ENCODE measurements at regions not wholly inside any gene's neighbourhood (a gene's known extent, or its start where the extent isn't known, plus 50 kb on each side); places are given as distances from the start of the nearest gene placed in this dataset.

- TF ChIP-seq RFX5 (IDR thresholded peaks at IDR 0.05; ENCODE audit: low read depth, low read length) (no peak), CTCF (conservative IDR thresholded peaks at IDR 0.05; ENCODE audit: low read depth, low read length) (no peak), CEBPB (IDR thresholded peaks at IDR 0.05; ENCODE audit: low read depth, low read length) (no peak), ELK1 (IDR thresholded peaks at IDR 0.05; ENCODE audit: borderline replicate concordance, low read depth, low read length) (no peak), POLR2A (IDR thresholded peaks at IDR 0.05; ENCODE audit: low read depth, low read length) (no peak), RAD21 (IDR thresholded peaks at IDR 0.05; ENCODE audit: low read length) (no peak), RCOR1 (IDR thresholded peaks at IDR 0.05; ENCODE audit: insufficient replicate concordance, low read length) (no peak), MAZ (IDR thresholded peaks at IDR 0.05; ENCODE audit: borderline replicate concordance, low read depth, low read length) (no peak), MXI1 (IDR thresholded peaks at IDR 0.05; ENCODE audit: borderline replicate concordance, low read depth, low read length) (no peak), CHD1 (IDR thresholded peaks at IDR 0.05; ENCODE audit: low read depth, low read length) (no peak), USF2 (IDR thresholded peaks at IDR 0.05; ENCODE audit: low read depth, low read length) (no peak), BHLHE40 (IDR thresholded peaks at IDR 0.05; ENCODE audit: low read depth, low read length) (no peak), SMC3 (IDR thresholded peaks at IDR 0.05; ENCODE audit: low read depth, low read length) (no peak), NFE2L2 (IDR thresholded peaks at IDR 0.05; ENCODE audit: low read depth, low read length) (no peak)
Measured at GRCh38 chr5:35324679-35325078, 94.4 kb upstream of the PRLR start.

All from IMR-90 (cell line).